GM18858 (cell line): ENCODE measurements at regions not wholly inside any gene's neighbourhood (a gene's known extent, or its start where the extent isn't known, plus 50 kb on each side); places are given as distances from the start of the nearest gene placed in this dataset.

ENCODE experiments used
- ATAC-seq: cut with Tn5 transposase; IDR thresholded peaks from one replicate; pipeline ENCODE4 v1.9.1; 2021; ENCODE audit not compliant: unreplicated experiment

- ATAC-seq, result no peak
Measured at GRCh38 chr3:22451501-22451900, 700.5 kb upstream of the ZNF385D start.

DNA sequence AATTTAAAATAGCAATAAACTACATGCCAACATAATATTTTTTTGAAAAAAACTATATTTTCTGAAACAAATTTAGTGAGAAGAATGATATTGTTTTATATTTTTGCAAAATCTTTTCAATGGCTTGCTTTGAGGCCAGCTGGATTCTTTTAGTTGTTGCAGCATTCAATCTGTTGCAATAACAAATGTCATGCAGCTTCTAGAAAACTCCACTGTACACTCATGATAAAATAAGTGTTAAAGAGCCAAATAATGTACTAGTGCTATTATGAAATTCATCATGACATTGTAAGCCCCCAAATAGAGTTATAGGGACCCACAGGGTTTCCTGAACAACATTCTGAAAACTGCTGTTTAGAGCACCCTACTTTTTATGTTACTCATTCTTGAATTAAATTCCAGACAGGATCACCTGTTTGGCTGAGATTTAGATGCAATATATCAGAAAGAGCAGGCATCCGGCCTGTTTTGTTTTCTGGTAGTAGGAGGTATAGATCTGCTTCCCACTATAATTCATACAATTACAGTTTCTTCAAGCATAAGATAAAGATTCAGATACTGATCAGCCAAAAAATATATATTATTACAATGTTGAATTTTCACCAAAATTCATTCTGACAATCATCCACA is 703.0 kb upstream of the ZNF385D start:
- no peak for ATAC-seq

GRCh38 chr3:22469995-22470394 is 719.0 kb upstream of the ZNF385D start:
- no peak for ATAC-seq

DNA sequence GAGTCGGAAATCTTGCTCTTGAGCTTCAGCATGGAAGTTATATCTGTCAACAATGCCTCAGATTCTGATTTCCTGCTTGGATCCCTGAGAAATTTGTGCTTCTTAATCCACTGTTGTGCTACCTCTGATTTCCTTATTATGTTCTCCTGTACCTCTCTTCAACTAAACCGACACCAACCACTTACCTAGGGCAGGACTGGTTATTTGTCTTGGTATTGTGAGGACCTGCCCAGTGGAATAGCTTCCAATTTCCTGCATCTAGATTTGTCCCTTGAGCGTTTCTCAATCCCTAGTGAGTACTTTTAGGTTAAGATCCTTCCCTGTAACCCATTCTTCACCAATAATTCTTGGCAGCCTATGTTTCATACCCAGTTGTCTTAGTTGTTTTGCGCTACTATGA is 720.5 kb upstream of the ZNF385D start:
- ATAC-seq, result no peak

DNA sequence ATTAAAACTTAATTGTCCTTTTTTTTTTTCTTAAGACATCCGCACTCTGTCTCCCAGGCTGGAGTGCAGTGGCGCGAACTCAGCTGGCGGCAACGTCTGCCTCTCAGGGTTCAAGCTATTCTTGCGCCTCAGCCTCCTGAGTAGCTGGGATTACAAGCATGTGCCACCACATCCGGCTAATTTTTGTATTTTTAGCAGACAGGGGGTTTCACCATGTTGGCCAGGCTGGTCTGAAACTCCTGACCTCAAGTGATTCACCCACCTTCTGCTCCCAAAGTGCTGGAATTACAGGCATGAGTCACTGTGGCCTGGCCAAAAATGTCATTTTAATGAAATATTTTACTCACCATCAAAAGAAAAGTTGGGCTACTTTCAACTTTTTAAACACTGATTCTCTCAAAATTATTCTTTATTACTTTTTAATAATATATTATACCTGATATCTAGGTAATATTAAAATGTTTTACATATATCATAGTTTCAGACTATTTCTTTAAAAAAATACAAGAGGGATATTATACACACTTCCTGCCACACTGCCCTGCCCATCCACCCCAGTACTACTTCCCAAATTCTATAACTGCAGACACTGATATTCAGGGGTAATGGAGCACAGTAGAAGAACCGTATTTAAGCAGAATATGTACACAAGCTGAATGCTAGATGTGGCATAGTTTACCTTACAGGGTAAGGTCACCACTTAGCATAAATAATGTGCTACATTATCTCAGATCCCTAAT is 723.9 kb upstream of the ZNF385D start:
- ATAC-seq, result no peak

DNA sequence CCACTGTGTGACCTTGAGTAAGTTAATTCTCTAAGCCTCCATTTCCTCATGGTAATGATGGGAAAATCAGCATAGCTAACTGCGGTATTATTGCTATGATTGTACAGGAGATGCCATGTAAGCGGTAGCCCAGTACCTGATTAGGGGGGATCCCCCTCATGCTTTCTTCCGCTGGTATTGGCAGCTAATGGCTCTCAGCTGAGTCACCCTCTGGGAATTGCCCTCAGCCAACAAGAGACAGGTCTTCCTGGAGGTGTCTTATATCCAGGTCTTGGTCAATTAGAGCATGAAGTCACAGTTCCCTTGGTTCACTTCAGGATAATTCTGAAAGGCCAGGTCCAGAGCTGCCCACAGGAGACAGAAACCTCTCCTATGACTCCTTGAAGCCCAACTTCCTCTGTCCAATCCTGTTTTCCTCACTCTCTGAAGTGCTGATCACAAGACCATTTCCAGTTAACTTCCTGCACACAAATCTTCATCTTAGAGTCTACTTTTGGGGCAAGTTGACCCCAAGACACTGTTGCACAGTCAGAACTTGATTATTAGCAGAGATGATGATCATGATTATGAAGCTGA is 724.7 kb upstream of the ZNF385D start:
- ATAC-seq, result no peak

DNA sequence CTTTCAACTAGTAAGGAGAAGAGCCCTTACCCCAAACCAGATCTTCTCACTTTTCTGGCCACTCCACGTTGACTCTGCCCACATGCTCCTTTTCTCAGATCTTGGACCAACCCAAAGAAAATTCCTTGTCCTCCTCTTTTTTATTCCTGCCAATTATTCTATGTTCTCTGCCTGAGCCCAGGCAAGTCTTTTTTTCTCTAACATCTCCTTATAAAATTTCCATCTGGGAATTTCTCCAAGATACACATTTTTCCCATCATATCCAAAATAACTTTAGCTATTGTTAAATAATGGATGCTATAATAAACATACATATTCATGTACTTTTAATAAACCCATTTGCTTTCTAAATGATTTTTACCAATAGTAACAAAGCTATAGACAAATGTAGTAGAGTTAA is 726.0 kb upstream of the ZNF385D start:
- no peak for ATAC-seq

GRCh38 chr3:22485954-22486353 is 717.2 kb upstream of the UBE2E2 start:
- no peak for ATAC-seq

DNA sequence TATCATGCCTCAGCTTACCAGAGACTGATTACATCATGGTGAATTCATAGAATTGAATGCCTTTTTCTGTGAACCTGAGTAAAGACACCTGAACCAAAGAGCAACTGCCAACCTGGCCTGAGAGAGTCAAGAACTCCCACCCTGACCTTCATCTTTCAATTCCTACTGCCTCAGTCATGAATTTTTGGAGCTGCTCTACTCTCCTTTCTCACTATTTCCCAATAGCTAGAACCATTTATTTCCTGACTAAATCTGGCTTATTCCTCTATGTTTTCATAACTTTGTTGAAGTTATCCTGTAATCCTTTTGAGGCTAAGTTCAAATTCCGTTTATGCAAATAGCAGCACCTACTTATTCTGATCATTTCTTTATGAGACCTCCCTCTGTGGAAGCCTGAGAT is 712.4 kb upstream of the UBE2E2 start:
- ATAC-seq, result no peak

DNA sequence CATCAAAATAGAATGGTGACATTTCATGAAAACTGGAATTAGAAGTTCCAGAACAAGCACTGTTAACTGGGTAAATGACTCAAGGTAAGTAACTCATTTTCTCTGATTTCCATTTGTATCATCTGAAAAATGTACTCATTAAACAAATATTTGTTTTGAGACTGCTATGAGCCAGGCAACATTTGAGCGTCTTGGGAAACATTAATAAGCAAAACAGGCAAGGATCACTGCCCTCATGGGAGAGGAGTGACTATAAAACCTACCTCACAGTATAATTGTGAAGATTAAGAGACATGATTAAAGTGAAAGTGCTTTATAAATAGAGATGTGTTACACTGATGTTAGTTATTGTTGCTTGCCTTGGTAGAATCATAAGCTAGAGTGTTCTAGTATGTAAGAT is 711.8 kb upstream of the UBE2E2 start:
- ATAC-seq, result no peak

- no peak for ATAC-seq
Measured at GRCh38 chr3:22492342-22492741, 710.8 kb upstream of the UBE2E2 start.

DNA sequence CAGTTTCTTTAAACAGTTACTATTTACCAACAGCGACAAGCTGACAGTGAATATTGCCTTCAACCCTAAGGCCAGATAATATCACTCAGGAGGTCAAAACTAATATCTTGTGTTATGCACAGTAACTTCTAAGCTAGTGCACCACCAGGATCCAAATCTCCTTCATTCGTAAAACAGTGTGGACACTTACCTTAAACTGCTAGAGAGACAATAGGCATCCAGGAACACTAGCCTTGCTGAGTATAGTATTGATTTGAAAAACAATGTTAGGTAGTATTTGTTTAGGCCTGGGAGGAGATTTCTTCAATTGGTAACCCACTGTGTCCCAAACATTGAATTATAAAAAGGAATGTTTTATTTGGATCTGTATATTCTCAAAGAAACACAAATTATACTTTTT is 707.9 kb upstream of the UBE2E2 start:
- ATAC-seq, result no peak

GRCh38 chr3:22495791-22496190 is 707.3 kb upstream of the UBE2E2 start:
- no peak for ATAC-seq

GRCh38 chr3:22496641-22497040 is 706.5 kb upstream of the UBE2E2 start:
- ATAC-seq, result no peak

- no peak for ATAC-seq
Measured at GRCh38 chr3:22506871-22507270, 696.3 kb upstream of the UBE2E2 start.

- no peak for ATAC-seq
Measured at GRCh38 chr3:22507709-22508108, 695.4 kb upstream of the UBE2E2 start.

DNA sequence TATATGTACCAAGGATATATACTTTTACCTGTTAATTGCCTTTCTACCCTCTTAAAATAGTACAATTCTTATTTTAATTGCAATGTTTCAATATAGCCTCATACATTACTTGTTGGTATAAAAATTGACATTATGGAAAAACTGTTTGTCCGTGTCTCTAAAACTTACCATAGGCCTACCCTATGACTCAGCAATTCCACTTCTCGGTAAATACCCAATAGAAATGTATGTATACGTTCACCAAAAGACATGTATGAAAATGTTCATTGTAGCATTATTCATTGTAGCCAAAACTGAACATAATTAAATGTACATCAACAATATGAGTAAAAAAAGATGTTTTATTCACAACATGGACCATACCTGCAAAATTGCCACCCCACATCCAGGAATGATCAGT is 679.2 kb upstream of the UBE2E2 start:
- no peak for ATAC-seq

DNA sequence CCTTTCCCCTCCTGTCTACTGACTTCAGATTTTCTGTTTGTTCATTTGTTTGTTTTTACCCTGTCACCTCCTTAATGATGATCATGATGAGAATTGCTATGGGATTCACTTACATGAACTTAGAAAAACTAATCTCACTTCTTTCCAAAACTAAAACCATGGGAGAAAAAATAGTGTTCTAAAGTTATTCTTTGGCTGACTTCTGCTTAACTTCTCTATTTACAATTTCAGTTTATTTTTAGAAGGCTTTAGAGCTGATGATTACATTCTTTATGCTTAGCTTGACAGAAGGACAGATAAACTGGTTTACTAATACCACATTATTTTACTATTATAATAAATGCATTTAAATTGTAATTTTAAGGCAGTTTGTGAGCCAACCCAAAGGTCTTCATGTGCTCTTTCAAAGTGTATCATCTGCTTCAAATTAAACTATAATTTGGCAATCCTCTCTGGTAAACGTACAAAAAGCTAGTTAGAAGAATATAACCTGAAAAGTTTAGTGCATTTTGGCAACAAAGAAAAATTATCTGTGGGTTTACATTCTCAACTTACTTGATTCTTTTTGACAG is 676.8 kb upstream of the UBE2E2 start:
- ATAC-seq, result no peak

GRCh38 chr3:22536541-22536940 is 666.6 kb upstream of the UBE2E2 start:
- ATAC-seq, result no peak

- ATAC-seq, result no peak
Measured at GRCh38 chr3:22537560-22537959, 665.6 kb upstream of the UBE2E2 start.

DNA sequence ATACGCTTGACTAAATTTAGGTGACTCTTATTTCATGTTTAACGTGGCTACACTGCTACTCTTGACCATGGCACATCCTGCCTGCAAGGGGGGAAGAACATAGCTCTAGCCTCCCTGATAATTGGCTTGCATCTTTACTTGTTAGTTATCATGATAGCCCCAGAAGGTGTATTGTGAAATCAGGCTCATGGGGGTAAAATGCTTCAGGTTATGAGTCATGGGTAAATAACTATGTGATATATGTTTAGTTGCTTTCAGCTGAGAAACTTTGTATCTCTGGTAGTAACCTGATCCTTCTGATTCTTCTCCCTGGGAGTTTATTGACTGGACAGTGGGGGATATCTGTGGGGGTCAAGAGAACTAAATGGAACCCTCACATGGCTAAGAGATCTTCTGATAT is 660.8 kb upstream of the UBE2E2 start:
- no peak for ATAC-seq

- no peak for ATAC-seq
Measured at GRCh38 chr3:22555753-22556435, 647.2 kb upstream of the UBE2E2 start.
